B cell (primary cell): ENCODE measurements at regions not wholly inside any gene's neighbourhood (a gene's known extent, or its start where the extent isn't known, plus 50 kb on each side); places are given as distances from the start of the nearest gene placed in this dataset.

Experiments
- CTCF ChIP-seq: fragments of 200-600 bp; IDR thresholded peaks from one replicate; pipeline ENCODE4 v1.8.0; 2022; ENCODE audit warnings: antibody characterized with exemption, mild to moderate bottlenecking
- EZH2 ChIP-seq: IDR thresholded peaks from 2 replicates; pipeline ENCODE4 v1.6.1; 2012; ENCODE audit warnings: borderline replicate concordance, low read depth, mild to moderate bottlenecking, moderate library complexity, low read length; ENCODE audit not compliant: insufficient read depth, poor library complexity, severe bottlenecking

- TF ChIP-seq CTCF (peak; percentile 98), EZH2 (no peak)
These were observed 255.7 kb downstream of the MBNL1 start for GRCh38 chr3:152524198-152525140.
